ENCODE measurements at regions not wholly inside any gene's neighbourhood (a gene's known extent, or its start where the extent isn't known, plus 50 kb on each side); places are given as distances from the start of the nearest gene placed in this dataset.

GRCh38 chr15:79492065-79492464 is 59.9 kb downstream of the MINAR1 start:
- Mint-ChIP-seq H3K4me3 (no peak overlapping the region), H3K36me3 (no peaks in the 10 kb centered on the region)

GRCh38 chr15:79494384-79494909 is 62.3 kb downstream of the MINAR1 start:
- H3K27ac Mint-ChIP-seq, result no peak overlapping the region
- no peak overlapping the region for H3K4me3 Mint-ChIP-seq
- no peak for DNase-seq (ENCODE audit: extremely low spot score, unreplicated experiment)
- TF ChIP-seq, protein P1, sequence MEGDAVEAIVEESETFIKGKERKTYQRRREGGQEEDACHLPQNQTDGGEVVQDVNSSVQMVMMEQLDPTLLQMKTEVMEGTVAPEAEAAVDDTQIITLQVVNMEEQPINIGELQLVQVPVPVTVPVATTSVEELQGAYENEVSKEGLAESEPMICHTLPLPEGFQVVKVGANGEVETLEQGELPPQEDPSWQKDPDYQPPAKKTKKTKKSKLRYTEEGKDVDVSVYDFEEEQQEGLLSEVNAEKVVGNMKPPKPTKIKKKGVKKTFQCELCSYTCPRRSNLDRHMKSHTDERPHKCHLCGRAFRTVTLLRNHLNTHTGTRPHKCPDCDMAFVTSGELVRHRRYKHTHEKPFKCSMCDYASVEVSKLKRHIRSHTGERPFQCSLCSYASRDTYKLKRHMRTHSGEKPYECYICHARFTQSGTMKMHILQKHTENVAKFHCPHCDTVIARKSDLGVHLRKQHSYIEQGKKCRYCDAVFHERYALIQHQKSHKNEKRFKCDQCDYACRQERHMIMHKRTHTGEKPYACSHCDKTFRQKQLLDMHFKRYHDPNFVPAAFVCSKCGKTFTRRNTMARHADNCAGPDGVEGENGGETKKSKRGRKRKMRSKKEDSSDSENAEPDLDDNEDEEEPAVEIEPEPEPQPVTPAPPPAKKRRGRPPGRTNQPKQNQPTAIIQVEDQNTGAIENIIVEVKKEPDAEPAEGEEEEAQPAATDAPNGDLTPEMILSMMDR (conservative IDR thresholded peaks at IDR 0.05), result no peak
- no peaks in the 10 kb centered on the region for H3K36me3 Mint-ChIP-seq
- peaks cover 8% of the 10 kb centered on the region for H3K9me3 Mint-ChIP-seq
- H3K27me3 Mint-ChIP-seq, result peaks cover 32% of the 10 kb centered on the region
- H3K4me1 Mint-ChIP-seq (ENCODE audit: unreplicated experiment), result peaks cover 6% of the 10 kb centered on the region

More at GRCh38 chr15:79492065-79492464, 59.9 kb downstream of the MINAR1 start:
- H3K4me1 Mint-ChIP-seq (ENCODE audit: unreplicated experiment), result peaks cover 6% of the 10 kb centered on the region
- H3K27ac Mint-ChIP-seq, result no peak overlapping the region
- DNase-seq (ENCODE audit: extremely low spot score, unreplicated experiment), result no peak
- TF ChIP-seq, protein P1 (conservative IDR thresholded peaks at IDR 0.05), result no peak
- peaks cover 16% of the 10 kb centered on the region for H3K27me3 Mint-ChIP-seq
- H3K9me3 Mint-ChIP-seq, result peaks cover 8% of the 10 kb centered on the region

- H3K4me1 Mint-ChIP-seq (ENCODE audit: unreplicated experiment), result peaks cover 6% of the 10 kb centered on the region
- H3K36me3 Mint-ChIP-seq, result no peaks in the 10 kb centered on the region
- H3K27me3 Mint-ChIP-seq, result peaks cover 38% of the 10 kb centered on the region
- DNase-seq (ENCODE audit: extremely low spot score, unreplicated experiment), result no peak
- H3K9me3 Mint-ChIP-seq, result peaks cover 8% of the 10 kb centered on the region
- H3K4me3 Mint-ChIP-seq, result no peak overlapping the region
- H3K27ac Mint-ChIP-seq, result no peak overlapping the region
- TF ChIP-seq, protein P1 (conservative IDR thresholded peaks at IDR 0.05), result no peak
Observed at GRCh38 chr15:79494963-79495755, 63.0 kb downstream of the MINAR1 start.

DNA sequence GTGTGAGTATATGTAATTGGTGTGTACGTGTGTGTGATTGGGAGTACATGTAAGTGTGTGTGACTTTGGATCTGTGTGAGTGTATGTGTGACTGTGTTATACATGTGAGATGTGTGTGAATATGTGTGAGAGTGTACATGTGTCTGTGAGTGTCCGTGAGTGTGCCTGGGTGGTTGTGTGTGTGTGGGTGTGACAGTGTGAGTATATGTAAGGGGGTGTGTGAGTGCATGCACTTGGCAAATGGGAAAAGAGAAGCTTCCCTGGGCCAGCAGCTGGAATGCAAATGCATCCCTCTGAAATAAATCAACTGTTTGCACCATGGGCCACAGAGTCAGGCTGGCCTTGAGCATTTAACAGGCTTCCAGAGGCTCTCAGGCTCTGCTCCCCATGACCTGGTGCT is 63.6 kb downstream of the MINAR1 start:
- peaks cover 8% of the 10 kb centered on the region for H3K9me3 Mint-ChIP-seq
- no peak overlapping the region for H3K27ac Mint-ChIP-seq
- TF ChIP-seq, protein P1 (conservative IDR thresholded peaks at IDR 0.05), result no peak
- no peaks in the 10 kb centered on the region for H3K36me3 Mint-ChIP-seq
- no peak overlapping the region for H3K4me3 Mint-ChIP-seq
- H3K4me1 Mint-ChIP-seq (ENCODE audit: unreplicated experiment), result peaks cover 6% of the 10 kb centered on the region
- no peak for DNase-seq (ENCODE audit: extremely low spot score, unreplicated experiment)
- H3K27me3 Mint-ChIP-seq, result peaks cover 41% of the 10 kb centered on the region

GRCh38 chr15:79496838-79497237 is 64.7 kb downstream of the MINAR1 start:
- peaks cover 8% of the 10 kb centered on the region for H3K9me3 Mint-ChIP-seq

More at GRCh38 chr15:79496838-79497237, 64.7 kb downstream of the MINAR1 start:
- Mint-ChIP-seq H3K27ac (no peak overlapping the region), H3K27me3 (peaks cover 41% of the 10 kb centered on the region), H3K4me3 (no peak overlapping the region), H3K36me3 (no peaks in the 10 kb centered on the region), H3K4me1 (ENCODE audit: unreplicated experiment) (peaks cover 6% of the 10 kb centered on the region)
- TF ChIP-seq, protein P1 (conservative IDR thresholded peaks at IDR 0.05), result no peak
- DNase-seq (ENCODE audit: extremely low spot score, unreplicated experiment), result no peak
